HUES48 (cell line): ENCODE measurements at regions not wholly inside any gene's neighbourhood (a gene's known extent, or its start where the extent isn't known, plus 50 kb on each side); places are given as distances from the start of the nearest gene placed in this dataset.
"Not testable (repeated sequence)": the region's sequence is repeated elsewhere in the genome, so short reads cannot be mapped to it uniquely, and the experiment has no call there.

Source experiments
- H3K27ac ChIP-seq: one replicate; pipeline ENCODE4 v1.7.0; 2013; ENCODE audit warnings: low read depth, low read length, inconsistent platforms
- H3K27me3 ChIP-seq: 2 replicates; pipeline ENCODE4 v1.6.1; 2013; ENCODE audit warnings: mild to moderate bottlenecking, low read length; ENCODE audit not compliant: control insufficient read depth, insufficient read depth
- H3K36me3 ChIP-seq: 2 replicates; pipeline ENCODE4 v1.6.1; 2013; ENCODE audit warnings: low read length; ENCODE audit not compliant: control insufficient read depth, insufficient read depth
- H3K4me1 ChIP-seq: 2 replicates; pipeline ENCODE4 v1.6.1; 2013; ENCODE audit warnings: mild to moderate bottlenecking, low read length; ENCODE audit not compliant: control insufficient read depth, insufficient read depth
- H3K4me3 ChIP-seq: 2 replicates; pipeline ENCODE4 v1.5.1; 2013; ENCODE audit warnings: mild to moderate bottlenecking, low read depth, low read length
- H3K9ac ChIP-seq: 2 replicates; pipeline ENCODE4 v1.6.1; 2013; ENCODE audit warnings: mild to moderate bottlenecking, low read depth, low read length, moderate library complexity
- H3K9me3 ChIP-seq: 2 replicates; pipeline ENCODE4 v1.6.1; 2013; ENCODE audit warnings: low read length; ENCODE audit not compliant: control insufficient read depth, insufficient read depth

DNA sequence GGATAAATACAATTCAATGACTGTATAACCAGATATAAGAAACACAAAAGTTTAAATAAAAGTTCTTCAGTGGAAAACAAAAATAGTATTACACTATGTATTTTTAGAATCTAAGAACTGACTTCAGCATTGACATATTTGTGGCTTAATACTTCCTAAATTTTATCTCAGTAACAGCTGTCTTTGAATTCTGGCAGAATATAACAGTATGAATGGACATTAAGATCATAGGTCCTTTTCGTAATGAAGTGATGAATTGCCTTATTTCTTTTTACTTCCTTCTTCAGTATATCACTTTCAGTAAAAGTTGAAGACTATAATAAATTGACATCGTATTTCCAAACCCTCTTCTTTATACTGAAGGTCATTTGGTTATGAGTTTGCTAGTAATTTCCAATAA, 1030.0 kb downstream of the MRPL39 start:
- no peaks in the 10 kb centered on the region for H3K36me3 ChIP-seq
- no peaks in the 10 kb centered on the region for H3K4me1 ChIP-seq
- H3K27me3 ChIP-seq: no peaks in the 10 kb centered on the region
- no peak overlapping the region for H3K9ac ChIP-seq
- no peak overlapping the region for H3K27ac ChIP-seq
- no peaks in the 10 kb centered on the region for H3K9me3 ChIP-seq
- H3K4me3 ChIP-seq: no peak overlapping the region

DNA sequence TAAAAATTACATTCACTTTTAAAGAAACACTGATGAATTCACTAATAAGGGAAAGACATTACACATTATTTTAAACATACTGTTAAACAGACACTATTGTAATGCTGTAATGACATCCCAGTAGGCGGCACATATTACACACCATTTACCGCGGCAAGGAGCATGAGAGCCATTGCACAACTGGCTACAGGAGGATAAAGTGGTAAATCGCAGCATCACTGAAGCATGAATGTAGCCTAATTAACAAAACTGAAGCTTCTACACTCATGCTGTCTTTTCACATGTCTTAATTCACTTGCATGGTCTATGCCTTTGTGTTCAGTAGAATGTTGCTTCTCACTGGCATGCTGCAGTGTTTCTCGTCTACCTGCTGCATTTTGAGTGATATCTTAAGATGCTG, 1046.0 kb downstream of the MRPL39 start:
- Histone ChIP-seq H3K9me3 (no peaks in the 10 kb centered on the region; the same call in 1 of the 2 replicates), H3K9ac (no peak overlapping the region), H3K4me3 (no peak overlapping the region), H3K27me3 (no peaks in the 10 kb centered on the region), H3K36me3 (no peaks in the 10 kb centered on the region), H3K27ac (no peak overlapping the region), H3K4me1 (no peaks in the 10 kb centered on the region)

DNA sequence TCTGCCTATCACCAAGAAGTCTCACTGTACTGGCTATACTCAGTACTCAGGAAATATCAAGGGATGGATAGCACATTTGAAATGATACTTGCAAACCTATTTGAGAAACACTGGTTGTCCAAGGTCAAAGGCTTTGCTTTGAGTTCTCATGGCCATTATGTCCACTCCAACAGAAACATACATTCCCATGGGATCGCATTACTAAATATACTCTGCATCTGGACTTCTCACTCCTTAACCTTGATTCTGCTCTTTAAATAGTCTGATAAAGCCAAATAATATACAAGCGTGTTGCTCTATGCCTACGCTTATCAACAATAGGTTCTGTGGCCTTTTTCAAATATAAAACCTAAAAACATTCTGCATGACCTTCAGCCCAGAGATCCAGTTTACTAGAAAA, 1054.8 kb downstream of the MRPL39 start:
- Histone ChIP-seq H3K4me1 (no peaks in the 10 kb centered on the region), H3K36me3 (no peaks in the 10 kb centered on the region), H3K27ac (no peak overlapping the region), H3K27me3 (no peaks in the 10 kb centered on the region), H3K9me3 (peaks cover 6% of the 10 kb centered on the region; the same call in 1 of the 2 replicates), H3K4me3 (no peak overlapping the region), H3K9ac (no peak overlapping the region)

DNA sequence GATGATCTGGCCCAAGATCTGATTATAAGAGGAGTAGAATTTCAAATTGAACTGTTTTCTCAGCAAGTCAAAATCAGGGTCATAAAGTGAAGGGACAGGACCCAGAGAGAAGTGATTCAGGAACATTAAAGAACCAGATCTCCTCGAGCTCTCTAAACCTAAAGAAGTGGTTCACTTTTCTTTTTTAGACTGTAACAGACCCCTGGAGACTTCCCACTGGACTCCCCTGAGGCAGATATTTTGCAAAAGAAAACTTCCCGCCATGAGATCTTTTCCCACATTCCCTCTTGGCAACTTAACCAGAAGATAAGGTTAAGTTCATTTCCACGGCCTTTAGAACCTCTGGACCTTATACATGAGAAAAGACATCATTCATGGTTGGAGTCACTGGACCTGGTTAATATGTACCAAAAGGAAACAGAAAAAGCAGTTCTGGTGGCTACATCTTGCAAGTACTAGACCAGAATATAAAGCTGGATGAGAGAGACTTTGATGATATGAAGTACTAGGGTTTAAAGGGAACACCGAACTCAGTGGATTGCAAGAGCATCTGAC, 1061.4 kb downstream of the MRPL39 start:
- H3K27me3 ChIP-seq: no peaks in the 10 kb centered on the region
- no peak overlapping the region for H3K9ac ChIP-seq
- H3K36me3 ChIP-seq: no peaks in the 10 kb centered on the region
- no peak overlapping the region for H3K27ac ChIP-seq
- no peaks in the 10 kb centered on the region for H3K4me1 ChIP-seq
- H3K9me3 ChIP-seq: no peaks in the 10 kb centered on the region
- H3K4me3 ChIP-seq: no peak overlapping the region

DNA sequence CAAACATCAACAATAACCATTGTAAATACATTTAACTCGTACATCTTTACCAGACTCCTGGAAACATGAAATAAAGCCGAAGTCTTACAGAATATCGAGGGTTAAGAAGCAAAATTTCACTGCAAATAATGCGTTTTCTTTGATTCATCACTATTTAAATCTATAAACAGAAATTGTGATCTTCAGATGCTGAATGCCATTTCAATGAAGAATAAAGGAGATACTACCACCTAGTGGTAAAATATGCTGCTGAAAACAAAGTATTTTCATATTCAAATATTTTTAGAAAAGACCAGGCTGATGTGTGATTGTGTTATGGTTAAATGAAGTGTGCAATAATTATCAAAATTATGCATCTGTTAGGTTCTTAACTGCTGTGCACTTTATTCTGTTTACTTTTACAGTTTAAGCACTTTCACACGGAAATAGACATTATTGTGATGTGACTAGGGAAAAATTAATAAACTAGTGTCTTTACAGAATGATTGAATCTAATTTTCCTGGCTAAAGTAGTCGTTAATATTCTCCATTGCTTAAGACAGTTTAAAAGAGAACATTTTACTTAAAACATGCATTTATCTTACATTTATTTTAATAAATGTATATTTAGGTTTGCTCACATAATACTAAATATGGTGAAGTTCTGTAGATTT, 1093.1 kb downstream of the MRPL39 start:
- no peak overlapping the region for H3K4me3 ChIP-seq
- no peak overlapping the region for H3K27ac ChIP-seq
- H3K9me3 ChIP-seq: no peaks in the 10 kb centered on the region; the same call in 1 of the 2 replicates
- no peak overlapping the region for H3K9ac ChIP-seq
- H3K27me3 ChIP-seq: no peaks in the 10 kb centered on the region
- no peaks in the 10 kb centered on the region for H3K36me3 ChIP-seq
- no peaks in the 10 kb centered on the region for H3K4me1 ChIP-seq

DNA sequence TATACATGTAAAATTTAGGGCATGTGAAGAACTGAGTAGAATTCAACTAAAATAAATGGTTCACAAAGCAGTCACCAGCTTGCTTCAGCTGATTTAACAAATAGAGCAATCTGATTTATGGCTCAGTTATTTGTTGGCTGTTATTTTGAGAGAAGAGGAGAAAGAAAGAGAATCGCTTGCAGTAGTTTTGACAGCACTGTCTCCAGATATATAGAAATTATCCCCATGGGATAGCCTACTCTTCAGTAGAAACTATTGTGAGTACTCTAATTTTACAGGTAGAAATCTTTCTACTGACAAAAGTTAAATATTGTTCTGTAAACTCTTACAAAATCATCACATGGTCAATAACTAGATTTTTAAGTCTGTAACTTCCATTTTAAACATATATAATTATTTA, 1098.2 kb downstream of the MRPL39 start:
- Histone ChIP-seq H3K9ac (no peak overlapping the region), H3K4me1 (no peaks in the 10 kb centered on the region), H3K27ac (no peak overlapping the region), H3K36me3 (no peaks in the 10 kb centered on the region), H3K27me3 (no peaks in the 10 kb centered on the region), H3K9me3 (peaks cover 3% of the 10 kb centered on the region), H3K4me3 (no peak overlapping the region)

DNA sequence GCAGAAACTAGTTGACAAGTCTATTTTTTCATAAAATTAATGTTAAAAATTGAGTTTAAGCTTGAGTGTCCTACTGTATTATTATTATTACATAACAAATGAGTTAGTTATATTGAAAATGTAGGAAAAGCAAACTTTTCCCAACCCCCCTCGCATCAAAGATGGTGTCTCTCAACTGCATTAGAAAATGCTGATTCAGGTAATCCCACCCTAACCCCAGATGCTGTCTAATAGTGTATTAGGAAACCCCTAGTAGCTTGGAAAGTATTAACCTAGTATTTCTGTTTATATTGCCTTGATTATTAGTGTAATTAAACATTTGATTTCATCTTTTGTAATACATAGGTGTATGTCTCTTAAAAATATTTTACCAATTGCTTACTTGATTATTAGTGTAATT, 1120.3 kb downstream of the MRPL39 start:
- no peaks in the 10 kb centered on the region for H3K4me1 ChIP-seq
- H3K9ac ChIP-seq: no peak overlapping the region
- H3K27ac ChIP-seq: no peak overlapping the region
- no peaks in the 10 kb centered on the region for H3K27me3 ChIP-seq
- no peaks in the 10 kb centered on the region for H3K36me3 ChIP-seq
- H3K4me3 ChIP-seq: no peak overlapping the region
- H3K9me3 ChIP-seq: no peaks in the 10 kb centered on the region

DNA sequence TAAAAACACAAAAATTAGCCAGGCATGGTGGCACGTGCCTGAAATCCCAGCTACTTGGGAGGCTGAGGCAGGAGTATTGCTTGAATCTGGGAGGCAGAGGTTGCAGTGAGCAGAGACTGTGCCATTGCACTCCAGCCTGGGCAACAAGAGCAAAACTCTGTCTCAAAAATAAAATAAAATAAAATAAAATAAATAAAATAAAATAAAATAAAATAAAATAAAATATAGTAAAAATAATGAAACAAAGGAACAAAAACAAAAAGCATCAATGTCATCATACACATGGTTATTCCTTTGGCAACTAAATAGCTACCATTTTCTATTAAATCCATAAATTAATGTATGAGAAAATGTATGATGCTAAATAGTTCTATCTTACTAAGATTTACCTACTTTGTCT, 1123.9 kb downstream of the MRPL39 start:
- not testable (repeated sequence) for H3K4me3 ChIP-seq, H3K36me3 ChIP-seq, H3K27ac ChIP-seq, H3K9me3 ChIP-seq, H3K27me3 ChIP-seq, H3K9ac ChIP-seq, H3K4me1 ChIP-seq

DNA sequence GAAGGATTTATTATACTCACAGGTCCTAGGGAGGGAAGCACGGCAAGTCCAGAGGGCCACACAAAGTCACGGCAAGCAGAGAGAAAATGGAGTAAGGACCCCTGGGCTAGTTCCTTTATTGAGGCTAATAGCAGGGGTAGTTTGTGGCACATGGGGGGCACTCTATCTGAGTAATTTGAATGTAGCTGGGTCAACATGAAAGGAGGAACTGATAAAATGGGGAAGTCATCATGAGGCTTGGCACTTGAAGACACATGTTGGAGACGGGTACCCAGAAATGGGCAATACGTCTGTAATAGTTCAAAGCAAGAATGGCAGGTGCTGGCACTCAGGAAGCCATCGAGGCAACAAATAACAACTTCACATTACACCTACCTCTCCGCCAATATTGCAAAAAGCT, 1136.4 kb downstream of the MRPL39 start:
- Histone ChIP-seq H3K9me3 (no peaks in the 10 kb centered on the region), H3K9ac (no peak overlapping the region), H3K36me3 (no peaks in the 10 kb centered on the region), H3K27me3 (no peaks in the 10 kb centered on the region), H3K27ac (no peak overlapping the region), H3K4me3 (no peak overlapping the region), H3K4me1 (no peaks in the 10 kb centered on the region)

DNA sequence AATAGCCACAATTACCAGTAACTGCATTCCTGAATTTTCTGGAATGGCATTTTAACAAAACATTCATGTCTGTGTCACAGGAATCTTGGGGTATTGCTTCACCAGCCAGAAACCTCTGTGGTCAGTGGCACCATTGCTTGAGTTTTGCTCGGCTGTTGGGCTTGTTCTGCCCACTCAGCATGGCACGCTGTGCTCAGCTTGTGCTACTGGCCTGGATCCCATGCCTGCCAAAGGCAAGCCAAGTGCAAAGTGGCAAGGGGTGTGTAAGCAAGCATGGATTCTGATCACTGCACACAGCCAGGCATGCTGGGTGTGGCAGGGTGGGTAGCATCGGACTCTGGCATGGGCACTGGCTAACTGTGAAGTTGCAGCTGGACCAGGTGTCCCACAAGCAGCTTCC, 1150.9 kb downstream of the MRPL39 start:
- Histone ChIP-seq H3K4me1 (no peaks in the 10 kb centered on the region), H3K9me3 (no peaks in the 10 kb centered on the region), H3K9ac (no peak overlapping the region), H3K36me3 (no peaks in the 10 kb centered on the region), H3K4me3 (no peak overlapping the region), H3K27me3 (no peaks in the 10 kb centered on the region), H3K27ac (no peak overlapping the region)

DNA sequence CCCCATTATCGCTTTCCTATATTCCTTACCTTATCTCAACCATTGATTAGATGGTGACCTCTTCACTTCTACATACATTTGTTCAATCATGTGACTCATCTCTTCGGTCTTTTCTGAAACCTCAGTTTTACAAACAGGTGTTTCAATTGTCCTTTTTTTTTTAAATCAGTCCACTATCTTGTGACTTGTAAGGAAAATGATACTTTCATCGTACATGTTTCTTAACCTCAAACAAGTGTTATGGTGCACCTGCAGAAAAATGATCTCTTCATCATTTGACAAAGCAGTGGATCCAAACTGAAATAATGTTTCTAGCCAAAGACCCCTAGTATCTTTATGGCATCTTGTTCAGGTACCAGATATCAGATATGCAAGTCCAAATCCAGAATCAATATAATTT, 1157.2 kb downstream of the MRPL39 start:
- Histone ChIP-seq H3K27ac (no peak overlapping the region), H3K27me3 (no peaks in the 10 kb centered on the region), H3K4me3 (no peak overlapping the region), H3K9me3 (no peaks in the 10 kb centered on the region), H3K4me1 (no peaks in the 10 kb centered on the region), H3K36me3 (no peaks in the 10 kb centered on the region), H3K9ac (no peak overlapping the region)
